H1 (cell line): ENCODE measurements at regions not wholly inside any gene's neighbourhood (a gene's known extent, or its start where the extent isn't known, plus 50 kb on each side); places are given as distances from the start of the nearest gene placed in this dataset.

ENCODE experiments used
- CEBPB ChIP-seq: IDR thresholded peaks from 2 replicates; pipeline ENCODE4 v1.6.1; 2012; ENCODE audit warnings: low read depth, low read length
- RNF2 ChIP-seq: fragments of 200-900, 300-1000 bp; sonication (generic); IDR thresholded peaks from 2 replicates; pipeline ENCODE4 v1.7.1; 2016; ENCODE audit warnings: borderline replicate concordance, low read depth, mild to moderate bottlenecking, antibody characterized with exemption, low read length; ENCODE audit not compliant: poor library complexity, severe bottlenecking; ENCODE audit errors: missing control alignments
- SIX5 ChIP-seq: IDR thresholded peaks from 2 replicates; pipeline ENCODE4 v1.6.1; 2011; ENCODE audit warnings: mild to moderate bottlenecking, low read depth, low read length

DNA sequence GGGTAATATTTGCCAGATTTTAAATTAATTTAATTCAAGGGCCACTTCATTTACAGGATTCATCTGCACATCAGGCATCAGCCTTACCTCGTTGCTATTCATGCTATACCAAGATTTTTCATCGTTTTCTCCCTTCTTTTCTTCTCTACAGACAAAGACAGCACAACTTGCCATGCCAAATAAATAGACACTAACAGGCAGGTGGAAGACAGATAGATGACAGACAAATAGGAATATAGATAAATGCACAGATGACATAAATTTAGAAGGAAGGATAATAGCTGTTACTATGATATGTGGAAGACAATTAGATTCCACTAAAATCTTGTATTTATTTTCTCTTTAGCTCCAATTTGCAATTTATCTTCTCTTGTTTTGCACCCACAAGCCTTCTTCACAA, 164.5 kb upstream of the ARX start (continued):
- TF ChIP-seq RNF2 (no peak), SIX5 (no peak), CEBPB (no peak)
